ENCODE measurements at regions not wholly inside any gene's neighbourhood (a gene's known extent, or its start where the extent isn't known, plus 50 kb on each side); places are given as distances from the start of the nearest gene placed in this dataset.
"Not testable (repeated sequence)": the region's sequence is repeated elsewhere in the genome, so short reads cannot be mapped to it uniquely, and the experiment has no call there.

- H3K27me3 Mint-ChIP-seq (ENCODE audit: low read depth in 3 of 3) = peaks cover 39 to 74% (median 52%) of the 10 kb centered on the region in 3 donors
- Histone ChIP-seq H3K4me3 (replicated peaks in 1 of 3; ENCODE audit: low read depth in 2 of 3, low read length in 3 of 3) (no peak overlapping the region), H3K27me3 (ENCODE audit: control insufficient read depth in 2 of 2, insufficient read depth in 2 of 2, low read length in 2 of 2) (peaks cover 37 to 52% of the 10 kb centered on the region in 2 donors), H3K36me3 (replicated peaks in 1 of 2; ENCODE audit: control insufficient read depth in 1 of 2, insufficient read depth in 2 of 2, low read length in 2 of 2) (no peaks in the 10 kb centered on the region), H3K9ac (ENCODE audit: insufficient read depth, low read length, poor library complexity, severe bottlenecking) (no peak overlapping the region), H3K79me2 (ENCODE audit: insufficient read depth, low read length) (no peaks in the 10 kb centered on the region), H2AFZ (ENCODE audit: insufficient read depth, low read depth, low read length, poor library complexity, severe bottlenecking) (no peak overlapping the region), H3K9me3 (replicated peaks in 1 of 2; ENCODE audit: control insufficient read depth in 1 of 2, insufficient read depth in 1 of 2, low read length in 2 of 2) (peaks cover 0 to 9% of the 10 kb centered on the region in 2 donors), H3K27ac (ENCODE audit: low read depth in 1 of 2, low read length in 2 of 2) (no peak overlapping the region), H3K4me1 (ENCODE audit: control insufficient read depth in 1 of 2, insufficient read depth in 2 of 2, low read length in 2 of 2) (peaks cover 17 to 19% of the 10 kb centered on the region in 2 donors), H4K20me1 (ENCODE audit: insufficient read depth, low read length) (no peaks in the 10 kb centered on the region), H3K4me2 (replicated peaks; ENCODE audit: extremely low read depth, low read length, poor library complexity, severe bottlenecking) (no peak overlapping the region)
- H3K4me3 Mint-ChIP-seq = peak overlapping the region in 1 of 2 donors; percentile 11
- H3K36me3 Mint-ChIP-seq = peaks cover 4 to 11% of the 10 kb centered on the region in 2 donors
- intact Hi-C loops (cut with micrococcal nuclease) = no loop called here
- DNase-seq = no peak
- peaks cover 23% of the 10 kb centered on the region for H3K4me1 Mint-ChIP-seq
- no peak overlapping the region for H3K27ac Mint-ChIP-seq
- peaks cover 2 to 17% (median 5%) of the 10 kb centered on the region in 7 donors for H3K9me3 Mint-ChIP-seq
- TF ChIP-seq CTCF (IDR thresholded peaks at IDR 0.05) = no peak
- WGBS (ENCODE audit: insufficient coverage) = 90% methylated on average over 4 of the region's 5 CpGs
Observed at GRCh38 chr3:198112031-198112430, 152.0 kb downstream of the LMLN start.

GRCh38 chr3:198113206-198114053, 153.4 kb downstream of the LMLN start:
- H3K4me3 ChIP-seq (replicated peaks in 1 of 3; ENCODE audit: low read depth in 2 of 3, low read length in 3 of 3) = peak overlapping the region in 2 of 3 experiments; percentile 32 to 61
- H3K36me3 Mint-ChIP-seq = peaks cover 4 to 11% of the 10 kb centered on the region in 2 donors
- H3K4me2 ChIP-seq (replicated peaks; ENCODE audit: extremely low read depth, low read length, poor library complexity, severe bottlenecking) = peak overlapping the region; percentile 71
- H3K36me3 ChIP-seq (replicated peaks in 1 of 2; ENCODE audit: control insufficient read depth in 1 of 2, insufficient read depth in 2 of 2, low read length in 2 of 2) = no peaks in the 10 kb centered on the region
- intact Hi-C loops (cut with micrococcal nuclease) = no loop called here
- no peak for TF ChIP-seq CTCF (IDR thresholded peaks at IDR 0.05)
- H3K4me1 ChIP-seq (ENCODE audit: control insufficient read depth in 1 of 2, insufficient read depth in 2 of 2, low read length in 2 of 2) = peaks cover 17 to 19% of the 10 kb centered on the region in 2 donors
- H3K9ac ChIP-seq (ENCODE audit: insufficient read depth, low read length, poor library complexity, severe bottlenecking) = peak overlapping the region; percentile 15
- no peaks in the 10 kb centered on the region for H3K79me2 ChIP-seq (ENCODE audit: insufficient read depth, low read length)
- peaks cover 19% of the 10 kb centered on the region for H3K4me1 Mint-ChIP-seq
- H3K9me3 ChIP-seq (replicated peaks in 1 of 2; ENCODE audit: control insufficient read depth in 1 of 2, insufficient read depth in 1 of 2, low read length in 2 of 2) = peaks cover 0 to 9% of the 10 kb centered on the region in 2 donors
- peaks cover 2 to 17% (median 5%) of the 10 kb centered on the region in 7 donors for H3K9me3 Mint-ChIP-seq
- DNase-seq = peak; percentile 24 to 63 (median 51)
- H2AFZ ChIP-seq (ENCODE audit: insufficient read depth, low read depth, low read length, poor library complexity, severe bottlenecking) = peak overlapping the region; percentile 69
- no peak overlapping the region for H3K27ac ChIP-seq (ENCODE audit: low read depth in 1 of 2, low read length in 2 of 2)
- no peaks in the 10 kb centered on the region for H4K20me1 ChIP-seq (ENCODE audit: insufficient read depth, low read length)
- H3K4me3 Mint-ChIP-seq = peak overlapping the region; percentile 62 to 91
- under 1% methylated on average over 48 of the region's 59 CpGs for WGBS (ENCODE audit: insufficient coverage)
- H3K27me3 Mint-ChIP-seq (ENCODE audit: low read depth in 3 of 3) = peaks cover 37 to 72% (median 52%) of the 10 kb centered on the region in 3 donors
- H3K27ac Mint-ChIP-seq = no peak overlapping the region
- peaks cover 37 to 52% of the 10 kb centered on the region in 2 donors for H3K27me3 ChIP-seq (ENCODE audit: control insufficient read depth in 2 of 2, insufficient read depth in 2 of 2, low read length in 2 of 2)

GRCh38 chr3:198114516-198114915, 154.5 kb downstream of the LMLN start:
- peaks cover 4 to 11% of the 10 kb centered on the region in 2 donors for H3K36me3 Mint-ChIP-seq
- H2AFZ ChIP-seq (ENCODE audit: insufficient read depth, low read depth, low read length, poor library complexity, severe bottlenecking); H4K20me1 ChIP-seq (ENCODE audit: insufficient read depth, low read length); H3K9me3 ChIP-seq (replicated peaks in 1 of 2; ENCODE audit: control insufficient read depth in 1 of 2, insufficient read depth in 1 of 2, low read length in 2 of 2); H3K9ac ChIP-seq (ENCODE audit: insufficient read depth, low read length, poor library complexity, severe bottlenecking); intact Hi-C loops (cut with micrococcal nuclease); H3K4me2 ChIP-seq (replicated peaks; ENCODE audit: extremely low read depth, low read length, poor library complexity, severe bottlenecking); H3K36me3 ChIP-seq (replicated peaks in 1 of 2; ENCODE audit: control insufficient read depth in 1 of 2, insufficient read depth in 2 of 2, low read length in 2 of 2); H3K4me3 ChIP-seq (replicated peaks in 1 of 3; ENCODE audit: low read depth in 2 of 3, low read length in 3 of 3); H3K27ac ChIP-seq (ENCODE audit: low read depth in 1 of 2, low read length in 2 of 2); H3K79me2 ChIP-seq (ENCODE audit: insufficient read depth, low read length): not testable (repeated sequence)
- peaks cover 19% of the 10 kb centered on the region for H3K4me1 Mint-ChIP-seq
- peaks cover 37 to 65% (median 50%) of the 10 kb centered on the region in 3 donors for H3K27me3 Mint-ChIP-seq (ENCODE audit: low read depth in 3 of 3)
- H3K27ac Mint-ChIP-seq = peak overlapping the region in 2 of 7 donors; percentile 30 to 50
- DNase-seq = peak in 2 of 3 donors; percentile 25 to 59
- peaks cover 2 to 19% (median 5%) of the 10 kb centered on the region in 7 donors for H3K9me3 Mint-ChIP-seq
- WGBS (ENCODE audit: insufficient coverage) = 60% methylated on average over 3 of the region's 7 CpGs
- peaks cover 17 to 19% of the 10 kb centered on the region in 2 donors for H3K4me1 ChIP-seq (ENCODE audit: control insufficient read depth in 1 of 2, insufficient read depth in 2 of 2, low read length in 2 of 2)
- peaks cover 37 to 52% of the 10 kb centered on the region in 2 donors for H3K27me3 ChIP-seq (ENCODE audit: control insufficient read depth in 2 of 2, insufficient read depth in 2 of 2, low read length in 2 of 2)
- H3K4me3 Mint-ChIP-seq = peak overlapping the region; percentile 2 to 91

All from CD14-positive monocyte (primary cell).